Activated CD4-positive, alpha-beta memory T cell treated with anti-CD3 and anti-CD28 coated beads, Interleukin-2, amount 10 ng/mL, durations not matched to agents 7 days and 5 days (primary cell): ENCODE measurements at regions not wholly inside any gene's neighbourhood (a gene's known extent, or its start where the extent isn't known, plus 50 kb on each side); places are given as distances from the start of the nearest gene placed in this dataset.
"Not testable (repeated sequence)": the region's sequence is repeated elsewhere in the genome, so short reads cannot be mapped to it uniquely, and the experiment has no call there.

Source experiments
- CTCF ChIA-PET: fragments of 350-600 bp; sonication (Branson Sonifier 250); formaldehyde crosslinking; loops from one replicate; lab custom pipeline; 2021; ENCODE audit warnings: antibody characterized with exemption, inconsistent platforms; lab: Charles Lee
- POLR2A ChIA-PET: fragments of 350-600 bp; sonication (Branson Sonifier 250); formaldehyde crosslinking; loops from one replicate; lab custom pipeline; 2021; ENCODE audit warnings: antibody characterized with exemption; lab: Charles Lee
- DNase-seq: peaks from one replicate; pipeline ENCODE4 v3.0.0-alpha.2; 2020
- H3K27ac Mint-ChIP-seq: one replicate; pipeline ENCODE4 v1.8.0; 2021; ENCODE audit warnings: mild to moderate bottlenecking, mixed read lengths
- H3K27me3 Mint-ChIP-seq: one replicate; pipeline ENCODE4 v1.8.0; 2021; ENCODE audit warnings: mixed read lengths
- H3K36me3 Mint-ChIP-seq: one replicate; pipeline ENCODE4 v1.8.0; 2021; ENCODE audit warnings: low read depth, mixed read lengths
- H3K4me1 Mint-ChIP-seq: one replicate; pipeline ENCODE4 v1.8.0; 2021; ENCODE audit warnings: mixed read lengths
- H3K4me3 Mint-ChIP-seq: one replicate; pipeline ENCODE4 v1.8.0; 2021; ENCODE audit warnings: mild to moderate bottlenecking, mixed read lengths
- H3K9me3 Mint-ChIP-seq: one replicate; pipeline ENCODE4 v1.8.0; 2021; ENCODE audit warnings: mixed read lengths

- ChIA-PET POLR2A (no interaction called here), CTCF (interaction anchor here (1.0 to 3.8 kb wide), 3 partner anchors 207 to 301 kb away, joined by 3 to 37 read pairs (median 6); partner anchors contain the start of gene USP9X)
- Mint-ChIP-seq H3K4me1 (no peaks in the 10 kb centered on the region), H3K27ac (no peak overlapping the region), H3K27me3 (no peaks in the 10 kb centered on the region), H3K4me3 (no peak overlapping the region), H3K9me3 (no peaks in the 10 kb centered on the region), H3K36me3 (no peaks in the 10 kb centered on the region)
- no peak for DNase-seq
These were observed 143.4 kb upstream of the MED14 start for GRCh38 chrX:40878766-40879165.

- H3K27ac Mint-ChIP-seq, DNase-seq, POLR2A ChIA-PET, H3K9me3 Mint-ChIP-seq, H3K36me3 Mint-ChIP-seq, H3K27me3 Mint-ChIP-seq, H3K4me3 Mint-ChIP-seq, H3K4me1 Mint-ChIP-seq: not testable (repeated sequence)
- CTCF ChIA-PET: interaction anchor here (3.8 kb wide), 1 partner anchor 237 kb away, joined by 37 read pairs; no protein-coding TSS in a partner anchor
These were observed 143.8 kb upstream of the MED14 start for GRCh38 chrX:40879172-40879571.

- no peak for DNase-seq
- Mint-ChIP-seq H3K4me3 (no peak overlapping the region), H3K36me3 (no peaks in the 10 kb centered on the region), H3K27me3 (no peaks in the 10 kb centered on the region), H3K9me3 (no peaks in the 10 kb centered on the region), H3K27ac (no peak overlapping the region), H3K4me1 (no peaks in the 10 kb centered on the region)
- ChIA-PET CTCF (interaction anchor here (1.1 kb wide), 1 partner anchor 234 kb away, joined by 6 read pairs; no protein-coding TSS in a partner anchor), POLR2A (no interaction called here)
These were observed 145.4 kb upstream of the MED14 start for GRCh38 chrX:40880712-40881111.

- peaks cover 2% of the 10 kb centered on the region for H3K4me1 Mint-ChIP-seq
- CTCF ChIA-PET: no interaction called here
These were observed 147.8 kb upstream of the MED14 start for GRCh38 chrX:40883021-40883619.

GRCh38 chrX:40885989-40886388 lies 150.6 kb upstream of the MED14 start:
- ChIA-PET POLR2A (no interaction called here), CTCF (no interaction called here)
- Mint-ChIP-seq H3K36me3 (no peaks in the 10 kb centered on the region), H3K4me3 (no peak overlapping the region), H3K4me1 (peaks cover 4% of the 10 kb centered on the region), H3K27ac (no peak overlapping the region), H3K9me3 (no peaks in the 10 kb centered on the region), H3K27me3 (no peaks in the 10 kb centered on the region)
- DNase-seq: no peak

More at GRCh38 chrX:40883021-40883619, 147.8 kb upstream of the MED14 start:
- Mint-ChIP-seq H3K27ac (no peak overlapping the region), H3K4me3 (no peak overlapping the region), H3K9me3 (no peaks in the 10 kb centered on the region), H3K27me3 (no peaks in the 10 kb centered on the region), H3K36me3 (no peaks in the 10 kb centered on the region)
- POLR2A ChIA-PET: no interaction called here
- DNase-seq: no peak

GRCh38 chrX:40887476-40887875 lies 152.1 kb upstream of the MED14 start:
- DNase-seq: no peak
- Mint-ChIP-seq H3K27ac (no peak overlapping the region), H3K27me3 (peaks cover 2% of the 10 kb centered on the region), H3K4me1 (peaks cover 4% of the 10 kb centered on the region), H3K36me3 (no peaks in the 10 kb centered on the region), H3K9me3 (no peaks in the 10 kb centered on the region), H3K4me3 (no peak overlapping the region)
- CTCF ChIA-PET: no interaction called here
- POLR2A ChIA-PET: no interaction called here

GRCh38 chrX:40891798-40892197 lies 156.5 kb upstream of the MED14 start:
- DNase-seq: no peak
- Mint-ChIP-seq H3K4me3 (no peak overlapping the region), H3K36me3 (no peaks in the 10 kb centered on the region), H3K9me3 (no peaks in the 10 kb centered on the region), H3K27ac (no peak overlapping the region), H3K27me3 (peaks cover 2% of the 10 kb centered on the region), H3K4me1 (peaks cover 4% of the 10 kb centered on the region)
- CTCF ChIA-PET: no interaction called here
- POLR2A ChIA-PET: no interaction called here

- H3K27ac Mint-ChIP-seq: no peak overlapping the region
- H3K4me1 Mint-ChIP-seq: no peaks in the 10 kb centered on the region
- no peak for DNase-seq
- H3K27me3 Mint-ChIP-seq: peaks cover 2% of the 10 kb centered on the region
- CTCF ChIA-PET: no interaction called here
- H3K4me3 Mint-ChIP-seq: no peak overlapping the region
- no peaks in the 10 kb centered on the region for H3K36me3 Mint-ChIP-seq
- POLR2A ChIA-PET: no interaction called here
- H3K9me3 Mint-ChIP-seq: no peaks in the 10 kb centered on the region
These were observed 158.0 kb upstream of the MED14 start for GRCh38 chrX:40893251-40893910.

GRCh38 chrX:40895246-40895645 lies 159.9 kb upstream of the MED14 start:
- no peaks in the 10 kb centered on the region for H3K9me3 Mint-ChIP-seq
- H3K27me3 Mint-ChIP-seq: peaks cover 2% of the 10 kb centered on the region
- H3K4me3 Mint-ChIP-seq: no peak overlapping the region
- DNase-seq: no peak
- H3K27ac Mint-ChIP-seq: no peak overlapping the region
- no peaks in the 10 kb centered on the region for H3K36me3 Mint-ChIP-seq
- CTCF ChIA-PET: no interaction called here
- POLR2A ChIA-PET: no interaction called here
- no peaks in the 10 kb centered on the region for H3K4me1 Mint-ChIP-seq

GRCh38 chrX:40897718-40898270 lies 162.5 kb upstream of the MED14 start:
- no peaks in the 10 kb centered on the region for H3K9me3 Mint-ChIP-seq
- H3K4me3 Mint-ChIP-seq: no peak overlapping the region
- peaks cover 3% of the 10 kb centered on the region for H3K27me3 Mint-ChIP-seq
- ChIA-PET CTCF (no interaction called here), POLR2A (no interaction called here)
- no peak overlapping the region for H3K27ac Mint-ChIP-seq
- no peak for DNase-seq
- no peaks in the 10 kb centered on the region for H3K36me3 Mint-ChIP-seq
- no peaks in the 10 kb centered on the region for H3K4me1 Mint-ChIP-seq

GRCh38 chrX:40904739-40905138 lies 169.4 kb upstream of the MED14 start:
- H3K9me3 Mint-ChIP-seq, DNase-seq, POLR2A ChIA-PET, H3K27me3 Mint-ChIP-seq, H3K4me3 Mint-ChIP-seq, CTCF ChIA-PET, H3K27ac Mint-ChIP-seq, H3K36me3 Mint-ChIP-seq, H3K4me1 Mint-ChIP-seq: not testable (repeated sequence)

GRCh38 chrX:40908026-40908425 lies 172.7 kb upstream of the MED14 start:
- H3K9me3 Mint-ChIP-seq: no peaks in the 10 kb centered on the region
- ChIA-PET POLR2A (no interaction called here), CTCF (no interaction called here)

GRCh38 chrX:40908857-40909475 lies 173.6 kb upstream of the MED14 start:
- no peaks in the 10 kb centered on the region for H3K36me3 Mint-ChIP-seq
- H3K27me3 Mint-ChIP-seq: no peaks in the 10 kb centered on the region
- CTCF ChIA-PET: no interaction called here
- H3K4me1 Mint-ChIP-seq: no peaks in the 10 kb centered on the region
- H3K4me3 Mint-ChIP-seq: no peak overlapping the region
- no peak for DNase-seq
- POLR2A ChIA-PET: no interaction called here
- no peak overlapping the region for H3K27ac Mint-ChIP-seq
- no peaks in the 10 kb centered on the region for H3K9me3 Mint-ChIP-seq

More at GRCh38 chrX:40908026-40908425, 172.7 kb upstream of the MED14 start:
- no peak overlapping the region for H3K27ac Mint-ChIP-seq
- H3K36me3 Mint-ChIP-seq: no peaks in the 10 kb centered on the region
- no peak for DNase-seq
- no peaks in the 10 kb centered on the region for H3K4me1 Mint-ChIP-seq
- H3K27me3 Mint-ChIP-seq: no peaks in the 10 kb centered on the region
- H3K4me3 Mint-ChIP-seq: no peak overlapping the region
